Astrocyte (in vitro differentiated cells and primary cell): ENCODE measurements at regions not wholly inside any gene's neighbourhood (a gene's known extent, or its start where the extent isn't known, plus 50 kb on each side); places are given as distances from the start of the nearest gene placed in this dataset.

ENCODE experiments used
- EZH2 ChIP-seq: IDR thresholded peaks from 2 replicates; pipeline ENCODE4 v1.6.1; 2012; ENCODE audit warnings: mild to moderate bottlenecking, low read length, inconsistent platforms; ENCODE audit not compliant: insufficient read depth
- TF ChIP-seq, protein P1 (sequence below): IDR thresholded peaks from 2 replicates; pipeline ENCODE4 v1.5.1; 2011; ENCODE audit warnings: low read depth, mild to moderate bottlenecking, inconsistent platforms, low read length, moderate library complexity; ENCODE audit not compliant: insufficient read depth

DNA sequence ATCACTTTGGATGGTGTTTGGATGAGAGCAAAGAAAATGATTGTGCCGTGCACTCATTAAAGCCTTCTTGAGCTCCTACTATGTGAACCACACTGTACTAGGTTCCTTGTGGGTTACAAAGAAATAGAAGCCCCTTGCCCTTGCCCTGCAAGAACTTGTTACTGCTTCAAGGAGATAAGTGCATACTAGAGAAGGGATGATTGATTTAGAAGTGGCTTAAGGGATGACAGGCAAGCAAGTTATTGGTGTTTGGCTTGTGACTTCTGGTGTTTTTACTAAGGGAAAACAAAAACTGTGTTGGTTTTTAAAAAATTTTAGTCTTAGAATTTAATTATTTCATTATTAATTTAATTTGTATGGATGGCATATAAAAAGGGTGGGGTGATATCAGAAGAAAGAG, 67.4 kb downstream of the IL21 start:
- TF ChIP-seq, protein P1, sequence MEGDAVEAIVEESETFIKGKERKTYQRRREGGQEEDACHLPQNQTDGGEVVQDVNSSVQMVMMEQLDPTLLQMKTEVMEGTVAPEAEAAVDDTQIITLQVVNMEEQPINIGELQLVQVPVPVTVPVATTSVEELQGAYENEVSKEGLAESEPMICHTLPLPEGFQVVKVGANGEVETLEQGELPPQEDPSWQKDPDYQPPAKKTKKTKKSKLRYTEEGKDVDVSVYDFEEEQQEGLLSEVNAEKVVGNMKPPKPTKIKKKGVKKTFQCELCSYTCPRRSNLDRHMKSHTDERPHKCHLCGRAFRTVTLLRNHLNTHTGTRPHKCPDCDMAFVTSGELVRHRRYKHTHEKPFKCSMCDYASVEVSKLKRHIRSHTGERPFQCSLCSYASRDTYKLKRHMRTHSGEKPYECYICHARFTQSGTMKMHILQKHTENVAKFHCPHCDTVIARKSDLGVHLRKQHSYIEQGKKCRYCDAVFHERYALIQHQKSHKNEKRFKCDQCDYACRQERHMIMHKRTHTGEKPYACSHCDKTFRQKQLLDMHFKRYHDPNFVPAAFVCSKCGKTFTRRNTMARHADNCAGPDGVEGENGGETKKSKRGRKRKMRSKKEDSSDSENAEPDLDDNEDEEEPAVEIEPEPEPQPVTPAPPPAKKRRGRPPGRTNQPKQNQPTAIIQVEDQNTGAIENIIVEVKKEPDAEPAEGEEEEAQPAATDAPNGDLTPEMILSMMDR, result no peak
- no peak for TF ChIP-seq EZH2
